ENCODE measurements at regions not wholly inside any gene's neighbourhood (a gene's known extent, or its start where the extent isn't known, plus 50 kb on each side); places are given as distances from the start of the nearest gene placed in this dataset.
"Not testable (repeated sequence)": the region's sequence is repeated elsewhere in the genome, so short reads cannot be mapped to it uniquely, and the experiment has no call there.

DNA sequence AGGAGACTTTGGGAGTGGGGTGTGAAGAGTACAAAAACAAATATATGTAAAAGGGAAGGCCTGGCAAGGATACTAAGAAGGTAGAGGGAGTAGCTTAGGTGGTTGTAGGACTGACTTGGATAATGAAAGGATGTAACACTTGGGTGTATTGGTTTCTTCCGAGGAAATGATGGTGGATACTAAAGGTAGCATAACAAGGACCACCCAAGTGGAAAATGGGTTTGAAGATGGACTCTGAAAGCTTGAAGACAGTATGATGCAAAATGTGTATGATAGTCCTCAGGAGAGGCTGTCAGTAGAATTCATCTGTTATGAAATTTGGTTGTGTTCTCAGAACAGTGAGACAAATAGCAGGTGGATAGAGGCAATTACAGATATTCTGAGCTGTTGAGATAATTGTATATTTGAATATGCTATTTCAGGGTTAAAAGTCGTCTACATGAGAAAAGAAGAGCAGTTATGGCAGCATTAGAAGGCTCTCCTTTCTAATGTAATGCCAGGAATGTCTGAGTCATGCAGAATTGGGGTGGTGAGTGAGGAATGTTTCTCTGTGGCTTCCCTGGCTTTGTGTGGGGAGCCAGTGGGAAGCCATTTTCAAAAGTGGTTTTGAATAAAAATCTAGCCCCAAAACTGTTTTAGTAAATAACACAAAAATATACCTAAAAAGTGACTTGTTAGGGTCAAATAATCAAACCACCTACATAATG is 75.6 kb downstream of the FHIP1A start:
- Histone ChIP-seq H3K36me3 (ENCODE audit: control insufficient read depth, insufficient read depth, low read length) (no peaks in the 10 kb centered on the region), H3K4me3 (ENCODE audit: extremely low read depth, insufficient read depth, low read length, poor library complexity, severe bottlenecking) (no peak overlapping the region), H3K9me3 (ENCODE audit: control insufficient read depth, low read length) (no peaks in the 10 kb centered on the region), H3K27ac (ENCODE audit: low read depth, low read length, severe bottlenecking) (peak overlapping the region; percentile 68), H3K4me1 (ENCODE audit: control insufficient read depth, insufficient read depth, low read length, poor library complexity, severe bottlenecking) (peaks cover 4% of the 10 kb centered on the region)
- 10 to 21% methylated on average over 1 to 2 of the region's 2 CpGs for WGBS, 2 experiments (ENCODE audit: insufficient coverage in 2 of 2)

GRCh38 chr4:151485541-151486131 is 76.7 kb downstream of the FHIP1A start:
- Histone ChIP-seq H3K27ac (ENCODE audit: low read depth, low read length, severe bottlenecking) (no peak overlapping the region), H3K9me3 (ENCODE audit: control insufficient read depth, low read length) (no peaks in the 10 kb centered on the region), H3K36me3 (ENCODE audit: control insufficient read depth, insufficient read depth, low read length) (no peaks in the 10 kb centered on the region), H3K4me3 (ENCODE audit: extremely low read depth, insufficient read depth, low read length, poor library complexity, severe bottlenecking) (no peak overlapping the region), H3K4me1 (ENCODE audit: control insufficient read depth, insufficient read depth, low read length, poor library complexity, severe bottlenecking) (peaks cover 4% of the 10 kb centered on the region)
- WGBS, 2 experiments (ENCODE audit: insufficient coverage in 2 of 2): 82 to 93% methylated on average over 9 of the region's 9 CpGs

DNA sequence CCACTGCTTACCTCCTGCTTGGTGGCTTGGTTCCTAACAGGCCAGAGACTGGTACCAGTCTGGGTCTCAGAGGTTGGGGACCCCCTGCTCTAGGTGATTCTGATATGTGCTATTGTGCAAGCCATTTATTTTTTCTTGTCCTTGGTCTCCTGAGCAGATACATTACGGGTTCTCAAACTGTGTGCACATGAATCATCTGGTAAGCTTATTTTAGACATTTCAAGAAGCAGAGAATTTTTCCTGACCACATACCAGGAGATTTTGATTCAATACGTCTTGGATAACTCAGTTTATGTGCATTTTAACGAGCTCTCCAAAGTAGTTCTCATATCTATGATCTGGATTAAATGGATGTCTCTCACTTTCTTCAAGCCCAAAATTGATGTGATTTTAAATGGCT is 77.2 kb downstream of the FHIP1A start:
- 87% methylated on average over 3 of the region's 3 CpGs; no CpG with 5 or more reads in 1 of the 2 experiments for WGBS, 2 experiments (ENCODE audit: insufficient coverage in 2 of 2)
- no peaks in the 10 kb centered on the region for H3K36me3 ChIP-seq (ENCODE audit: control insufficient read depth, insufficient read depth, low read length)
- no peaks in the 10 kb centered on the region for H3K9me3 ChIP-seq (ENCODE audit: control insufficient read depth, low read length)
- H3K4me1 ChIP-seq (ENCODE audit: control insufficient read depth, insufficient read depth, low read length, poor library complexity, severe bottlenecking): peaks cover 4% of the 10 kb centered on the region
- no peak overlapping the region for H3K27ac ChIP-seq (ENCODE audit: low read depth, low read length, severe bottlenecking)
- H3K4me3 ChIP-seq (ENCODE audit: extremely low read depth, insufficient read depth, low read length, poor library complexity, severe bottlenecking): no peak overlapping the region

GRCh38 chr4:151488968-151489367 is 80.0 kb downstream of the FHIP1A start:
- H3K36me3 ChIP-seq (ENCODE audit: control insufficient read depth, insufficient read depth, low read length): no peaks in the 10 kb centered on the region
- H3K27ac ChIP-seq (ENCODE audit: low read depth, low read length, severe bottlenecking): no peak overlapping the region
- H3K9me3 ChIP-seq (ENCODE audit: control insufficient read depth, low read length): no peaks in the 10 kb centered on the region
- WGBS, 2 experiments (ENCODE audit: insufficient coverage in 2 of 2): 60 to 100% methylated on average over 1 of the region's 3 CpGs
- peaks cover 4% of the 10 kb centered on the region for H3K4me1 ChIP-seq (ENCODE audit: control insufficient read depth, insufficient read depth, low read length, poor library complexity, severe bottlenecking)
- H3K4me3 ChIP-seq (ENCODE audit: extremely low read depth, insufficient read depth, low read length, poor library complexity, severe bottlenecking): no peak overlapping the region

DNA sequence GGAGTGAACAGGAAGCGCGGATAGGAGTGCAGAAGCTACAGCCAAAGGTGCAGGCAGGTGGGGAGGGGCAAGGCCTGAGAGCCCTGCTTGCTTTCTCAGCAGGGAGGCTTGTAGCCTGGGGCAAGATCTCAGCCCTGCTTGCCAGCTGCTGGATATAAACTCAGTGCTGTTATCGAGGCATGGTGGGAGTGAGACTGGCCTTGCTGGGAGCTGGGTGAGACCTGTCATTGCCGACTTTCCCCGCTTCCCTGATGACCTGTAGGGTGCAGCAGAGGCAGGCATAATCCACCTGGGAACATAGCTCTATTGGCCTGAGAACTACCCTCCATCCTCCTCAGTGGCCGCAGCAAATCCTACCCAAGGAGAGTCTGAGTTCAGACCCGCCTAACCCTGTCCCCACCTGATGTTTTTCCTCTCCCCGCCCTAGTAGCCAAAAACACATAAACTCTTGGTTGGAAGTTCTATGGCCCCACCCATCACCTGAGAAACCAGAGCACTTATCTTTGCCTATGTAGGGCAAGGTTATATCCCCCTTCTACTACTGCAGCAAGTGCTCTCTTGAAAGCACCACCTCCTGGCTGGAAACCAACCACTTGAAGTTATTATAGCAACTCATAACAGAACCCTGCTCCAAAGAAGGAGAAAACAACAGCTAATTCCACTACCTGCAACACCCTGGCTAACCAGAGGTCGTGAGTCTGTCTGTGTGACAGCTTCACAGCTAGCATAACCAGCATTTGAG is 80.7 kb downstream of the FHIP1A start:
- Histone ChIP-seq H3K4me1 (ENCODE audit: control insufficient read depth, insufficient read depth, low read length, poor library complexity, severe bottlenecking) (no peaks in the 10 kb centered on the region), H3K27ac (ENCODE audit: low read depth, low read length, severe bottlenecking) (no peak overlapping the region), H3K9me3 (ENCODE audit: control insufficient read depth, low read length) (no peaks in the 10 kb centered on the region), H3K4me3 (ENCODE audit: extremely low read depth, insufficient read depth, low read length, poor library complexity, severe bottlenecking) (no peak overlapping the region), H3K36me3 (ENCODE audit: control insufficient read depth, insufficient read depth, low read length) (no peaks in the 10 kb centered on the region)
- WGBS, 2 experiments (ENCODE audit: insufficient coverage in 2 of 2): 64 to 67% methylated on average over 7 to 8 of the region's 9 CpGs

DNA sequence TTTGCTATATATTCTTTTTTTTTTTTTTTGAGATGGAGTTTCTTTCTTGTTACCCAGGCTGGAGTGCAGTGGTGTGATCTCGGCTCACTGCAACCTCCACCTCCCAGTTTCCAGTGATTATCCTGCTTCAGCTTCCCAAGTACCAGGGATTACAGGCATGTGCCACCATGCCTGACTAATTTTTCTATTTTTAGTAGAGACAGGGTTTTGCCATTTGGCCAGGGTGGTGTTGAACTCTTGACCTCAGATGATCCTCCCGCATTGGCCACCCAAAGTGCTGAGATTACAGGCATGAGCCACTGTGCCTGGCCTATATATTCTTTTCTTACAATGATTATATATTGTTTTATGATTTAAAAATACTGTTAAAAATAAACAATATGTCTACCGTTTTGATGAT is 86.6 kb downstream of the FHIP1A start:
- WGBS, 2 experiments (ENCODE audit: insufficient coverage in 2 of 2): no CpG with 5 or more reads among the region's 3 CpGs
- not testable (repeated sequence) for H3K27ac ChIP-seq (ENCODE audit: low read depth, low read length, severe bottlenecking); H3K4me3 ChIP-seq (ENCODE audit: extremely low read depth, insufficient read depth, low read length, poor library complexity, severe bottlenecking); H3K9me3 ChIP-seq (ENCODE audit: control insufficient read depth, low read length); H3K36me3 ChIP-seq (ENCODE audit: control insufficient read depth, insufficient read depth, low read length); H3K4me1 ChIP-seq (ENCODE audit: control insufficient read depth, insufficient read depth, low read length, poor library complexity, severe bottlenecking)

GRCh38 chr4:151511548-151511947 is 102.6 kb downstream of the FHIP1A start:
- WGBS, 2 experiments (ENCODE audit: insufficient coverage in 2 of 2): 100% methylated on average over 3 of the region's 11 CpGs; no CpG with 5 or more reads in 1 of the 2 experiments
- H3K4me1 ChIP-seq (ENCODE audit: control insufficient read depth, insufficient read depth, low read length, poor library complexity, severe bottlenecking); H3K9me3 ChIP-seq (ENCODE audit: control insufficient read depth, low read length); H3K27ac ChIP-seq (ENCODE audit: low read depth, low read length, severe bottlenecking); H3K36me3 ChIP-seq (ENCODE audit: control insufficient read depth, insufficient read depth, low read length); H3K4me3 ChIP-seq (ENCODE audit: extremely low read depth, insufficient read depth, low read length, poor library complexity, severe bottlenecking): not testable (repeated sequence)

GRCh38 chr4:151517896-151518295 is 108.9 kb downstream of the FHIP1A start:
- Histone ChIP-seq H3K4me1 (ENCODE audit: control insufficient read depth, insufficient read depth, low read length, poor library complexity, severe bottlenecking) (no peaks in the 10 kb centered on the region), H3K4me3 (ENCODE audit: extremely low read depth, insufficient read depth, low read length, poor library complexity, severe bottlenecking) (no peak overlapping the region), H3K27ac (ENCODE audit: low read depth, low read length, severe bottlenecking) (no peak overlapping the region), H3K36me3 (ENCODE audit: control insufficient read depth, insufficient read depth, low read length) (no peaks in the 10 kb centered on the region), H3K9me3 (ENCODE audit: control insufficient read depth, low read length) (no peaks in the 10 kb centered on the region)

GRCh38 chr4:151518359-151518758 is 109.4 kb downstream of the FHIP1A start:
- Histone ChIP-seq H3K36me3 (ENCODE audit: control insufficient read depth, insufficient read depth, low read length) (no peaks in the 10 kb centered on the region), H3K4me3 (ENCODE audit: extremely low read depth, insufficient read depth, low read length, poor library complexity, severe bottlenecking) (no peak overlapping the region), H3K27ac (ENCODE audit: low read depth, low read length, severe bottlenecking) (no peak overlapping the region), H3K4me1 (ENCODE audit: control insufficient read depth, insufficient read depth, low read length, poor library complexity, severe bottlenecking) (no peaks in the 10 kb centered on the region), H3K9me3 (ENCODE audit: control insufficient read depth, low read length) (no peaks in the 10 kb centered on the region)
- WGBS, 2 experiments (ENCODE audit: insufficient coverage in 2 of 2): 55 to 80% methylated on average over 1 to 2 of the region's 3 CpGs

GRCh38 chr4:151519728-151520415 is 110.9 kb downstream of the FHIP1A start:
- H3K36me3 ChIP-seq (ENCODE audit: control insufficient read depth, insufficient read depth, low read length): no peaks in the 10 kb centered on the region
- no peak overlapping the region for H3K4me3 ChIP-seq (ENCODE audit: extremely low read depth, insufficient read depth, low read length, poor library complexity, severe bottlenecking)
- H3K4me1 ChIP-seq (ENCODE audit: control insufficient read depth, insufficient read depth, low read length, poor library complexity, severe bottlenecking): no peaks in the 10 kb centered on the region
- no peaks in the 10 kb centered on the region for H3K9me3 ChIP-seq (ENCODE audit: control insufficient read depth, low read length)
- WGBS, 2 experiments (ENCODE audit: insufficient coverage in 2 of 2): no CpG with 5 or more reads among the region's 2 CpGs
- no peak overlapping the region for H3K27ac ChIP-seq (ENCODE audit: low read depth, low read length, severe bottlenecking)

Data from mesodermal cell (in vitro differentiated cells).